GM23338 (cell line): ENCODE measurements at regions not wholly inside any gene's neighbourhood (a gene's known extent, or its start where the extent isn't known, plus 50 kb on each side); places are given as distances from the start of the nearest gene placed in this dataset.

ENCODE experiments used
- ATAC-seq: fragments of 200-7000 bp; cut with Tn5 transposase; 3 replicates; pipeline ENCODE4 v1.9.1; 2020
- DNase-seq: peaks from one replicate; pipeline ENCODE4 v3.0.0-alpha.2; 2015; ENCODE audit warnings: low spot score
- H2AFZ ChIP-seq: fragments of 200-600 bp; sonication (generic); 2 replicates; pipeline ENCODE4 v1.8.0; 2016; ENCODE audit warnings: antibody characterized with exemption, mild to moderate bottlenecking, moderate library complexity
- H3F3A ChIP-seq: fragments of 200-600 bp; sonication (generic); replicated peaks from 2 replicates; pipeline ENCODE4 v1.8.0; 2017; ENCODE audit warnings: antibody characterized with exemption, mixed run types, low read depth
- H3K27ac ChIP-seq: fragments of 200-600 bp; sonication (generic); 2 replicates; pipeline ENCODE4 v1.6.1; 2016; ENCODE audit warnings: low read depth
- H3K27me3 ChIP-seq: fragments of 200-600 bp; sonication (generic); 2 replicates; pipeline ENCODE4 v1.8.0; 2016; ENCODE audit warnings: mild to moderate bottlenecking, mixed run types, moderate library complexity; ENCODE audit not compliant: insufficient read depth
- H3K36me3 ChIP-seq: fragments of 200-600 bp; sonication (generic); 2 replicates; pipeline ENCODE4 v1.8.0; 2016; ENCODE audit warnings: mild to moderate bottlenecking; ENCODE audit not compliant: insufficient read depth
- H3K4me1 ChIP-seq: fragments of 200-600 bp; sonication (generic); 2 replicates; pipeline ENCODE4 v1.8.0; 2016; ENCODE audit warnings: mild to moderate bottlenecking, moderate library complexity; ENCODE audit not compliant: insufficient read depth
- H3K4me2 ChIP-seq: fragments of 200-600 bp; sonication (generic); 2 replicates; pipeline ENCODE4 v1.7.1; 2017; ENCODE audit warnings: mixed run types
- H3K4me3 ChIP-seq: fragments of 200-600 bp; sonication (generic); 2 replicates; pipeline ENCODE4 v1.6.1; 2016; ENCODE audit warnings: mixed run types
- H3K79me2 ChIP-seq: fragments of 200-600 bp; sonication (generic); replicated peaks from 2 replicates; pipeline ENCODE4 v1.8.0; 2017; ENCODE audit warnings: mild to moderate bottlenecking; ENCODE audit not compliant: insufficient read depth
- H3K9me2 ChIP-seq: fragments of 200-600 bp; sonication (generic); 2 replicates; pipeline ENCODE4 v1.8.0; 2017; ENCODE audit not compliant: insufficient read depth
- H4K20me1 ChIP-seq: fragments of 200-600 bp; sonication (generic); replicated peaks from 2 replicates; pipeline ENCODE4 v1.8.0; 2017; ENCODE audit warnings: mild to moderate bottlenecking; ENCODE audit not compliant: insufficient read depth
- H3K27ac Mint-ChIP-seq: 2 replicates; pipeline ENCODE4 v1.8.0; 2020; ENCODE audit warnings: inconsistent platforms, mild to moderate bottlenecking, moderate library complexity, mixed read lengths
- H3K27me3 Mint-ChIP-seq: 3 replicates; pipeline ENCODE4 v1.8.0; 2022; ENCODE audit warnings: low read depth, mild to moderate bottlenecking, moderate library complexity, mixed read lengths, inconsistent platforms; ENCODE audit not compliant: insufficient read depth, poor library complexity
- H3K36me3 Mint-ChIP-seq: 3 replicates; pipeline ENCODE4 v1.8.0; 2021; ENCODE audit warnings: low read depth, mild to moderate bottlenecking, inconsistent platforms, moderate library complexity, mixed read lengths
- H3K4me1 Mint-ChIP-seq: 3 replicates; pipeline ENCODE4 v1.8.0; 2020; ENCODE audit warnings: mild to moderate bottlenecking, inconsistent platforms, mixed read lengths
- H3K4me3 Mint-ChIP-seq: 3 replicates; pipeline ENCODE4 v1.8.0; 2021; ENCODE audit warnings: moderate library complexity, mild to moderate bottlenecking, inconsistent platforms, mixed read lengths
- H3K9me3 Mint-ChIP-seq: 3 replicates; pipeline ENCODE4 v1.8.0; 2020; ENCODE audit warnings: moderate library complexity, mild to moderate bottlenecking, inconsistent platforms, mixed read lengths
- CREB1 ChIP-seq: fragments of 250-450 bp; sonication (Bioruptor Pico); IDR thresholded peaks from 2 replicates; pipeline ENCODE4 v1.5.0; 2020; ENCODE audit warnings: low read depth, mild to moderate bottlenecking, moderate library complexity
- EZH2 ChIP-seq: fragments of 200-600 bp; sonication (generic); IDR thresholded peaks from one replicate; pipeline ENCODE4 v1.8.0; 2017; ENCODE audit warnings: antibody characterized with exemption, mild to moderate bottlenecking, low read depth; ENCODE audit not compliant: unreplicated experiment
- EZH2phosphoT487 ChIP-seq: fragments of 200-600 bp; sonication (generic); IDR thresholded peaks from one replicate; pipeline ENCODE4 v1.8.1; 2018; ENCODE audit warnings: antibody characterized with exemption; ENCODE audit not compliant: unreplicated experiment
- JUNB ChIP-seq: IDR thresholded peaks from one replicate; pipeline ENCODE4 v1.6.1; 2016; ENCODE audit warnings: antibody characterized with exemption; ENCODE audit not compliant: unreplicated experiment
- STAT1 ChIP-seq: IDR thresholded peaks from one replicate; pipeline ENCODE4 v1.6.1; 2016; ENCODE audit warnings: antibody characterized with exemption; ENCODE audit not compliant: unreplicated experiment
- TF ChIP-seq, protein P1 (sequence below): fragments of 250-450 bp; sonication (Bioruptor Pico); IDR thresholded peaks from 2 replicates; pipeline ENCODE4 v1.5.0; 2020; ENCODE audit warnings: mild to moderate bottlenecking, moderate library complexity
- TF ChIP-seq, protein P2 (sequence below), 2 experiments: fragments of 200-600 bp in 1 of 2; sonication (generic) in 1 of 2; conservative IDR thresholded peaks; 2 replicates each; pipeline versions ENCODE4 v1.5.1 to v1.6.1; 2016 to 2017; ENCODE audit warnings: antibody characterized with exemption in 2 of 2, low read depth in 2 of 2, mild to moderate bottlenecking in 2 of 2, moderate library complexity in 1 of 2

DNA sequence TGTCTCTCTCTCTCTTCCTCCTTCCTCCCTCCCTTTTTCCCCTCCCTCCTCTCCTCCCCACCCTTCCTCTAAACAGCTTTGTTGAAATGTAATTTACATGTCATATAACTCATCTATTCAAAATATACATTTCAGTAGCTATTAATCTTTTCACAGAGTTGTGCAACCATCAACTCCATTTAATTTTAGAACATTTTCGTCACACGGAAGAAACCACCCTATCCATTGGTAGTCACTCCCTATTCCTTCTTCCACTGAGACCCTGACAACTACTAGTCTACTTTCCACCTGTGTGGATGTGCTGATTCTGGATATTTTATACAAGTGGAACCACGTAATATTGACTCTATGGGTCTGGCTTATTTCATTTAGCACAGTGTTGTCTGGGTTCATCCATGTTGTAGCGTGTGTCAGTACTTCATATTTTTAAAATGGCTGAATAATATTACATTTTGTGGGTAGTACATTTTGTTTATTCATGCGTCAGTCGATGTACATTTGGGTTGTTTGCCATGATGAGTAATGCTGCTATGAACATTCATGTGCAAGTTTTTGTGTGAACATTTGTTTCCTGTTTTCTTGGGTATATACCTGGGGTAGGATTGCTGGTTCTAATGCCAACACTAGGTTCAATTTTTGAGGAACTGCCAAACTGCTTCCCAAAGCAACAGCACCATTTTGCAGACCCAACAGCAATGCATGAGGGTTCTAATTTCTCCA is 100.1 kb upstream of the GCFC2 start (continued):
- TF ChIP-seq, protein P1, sequence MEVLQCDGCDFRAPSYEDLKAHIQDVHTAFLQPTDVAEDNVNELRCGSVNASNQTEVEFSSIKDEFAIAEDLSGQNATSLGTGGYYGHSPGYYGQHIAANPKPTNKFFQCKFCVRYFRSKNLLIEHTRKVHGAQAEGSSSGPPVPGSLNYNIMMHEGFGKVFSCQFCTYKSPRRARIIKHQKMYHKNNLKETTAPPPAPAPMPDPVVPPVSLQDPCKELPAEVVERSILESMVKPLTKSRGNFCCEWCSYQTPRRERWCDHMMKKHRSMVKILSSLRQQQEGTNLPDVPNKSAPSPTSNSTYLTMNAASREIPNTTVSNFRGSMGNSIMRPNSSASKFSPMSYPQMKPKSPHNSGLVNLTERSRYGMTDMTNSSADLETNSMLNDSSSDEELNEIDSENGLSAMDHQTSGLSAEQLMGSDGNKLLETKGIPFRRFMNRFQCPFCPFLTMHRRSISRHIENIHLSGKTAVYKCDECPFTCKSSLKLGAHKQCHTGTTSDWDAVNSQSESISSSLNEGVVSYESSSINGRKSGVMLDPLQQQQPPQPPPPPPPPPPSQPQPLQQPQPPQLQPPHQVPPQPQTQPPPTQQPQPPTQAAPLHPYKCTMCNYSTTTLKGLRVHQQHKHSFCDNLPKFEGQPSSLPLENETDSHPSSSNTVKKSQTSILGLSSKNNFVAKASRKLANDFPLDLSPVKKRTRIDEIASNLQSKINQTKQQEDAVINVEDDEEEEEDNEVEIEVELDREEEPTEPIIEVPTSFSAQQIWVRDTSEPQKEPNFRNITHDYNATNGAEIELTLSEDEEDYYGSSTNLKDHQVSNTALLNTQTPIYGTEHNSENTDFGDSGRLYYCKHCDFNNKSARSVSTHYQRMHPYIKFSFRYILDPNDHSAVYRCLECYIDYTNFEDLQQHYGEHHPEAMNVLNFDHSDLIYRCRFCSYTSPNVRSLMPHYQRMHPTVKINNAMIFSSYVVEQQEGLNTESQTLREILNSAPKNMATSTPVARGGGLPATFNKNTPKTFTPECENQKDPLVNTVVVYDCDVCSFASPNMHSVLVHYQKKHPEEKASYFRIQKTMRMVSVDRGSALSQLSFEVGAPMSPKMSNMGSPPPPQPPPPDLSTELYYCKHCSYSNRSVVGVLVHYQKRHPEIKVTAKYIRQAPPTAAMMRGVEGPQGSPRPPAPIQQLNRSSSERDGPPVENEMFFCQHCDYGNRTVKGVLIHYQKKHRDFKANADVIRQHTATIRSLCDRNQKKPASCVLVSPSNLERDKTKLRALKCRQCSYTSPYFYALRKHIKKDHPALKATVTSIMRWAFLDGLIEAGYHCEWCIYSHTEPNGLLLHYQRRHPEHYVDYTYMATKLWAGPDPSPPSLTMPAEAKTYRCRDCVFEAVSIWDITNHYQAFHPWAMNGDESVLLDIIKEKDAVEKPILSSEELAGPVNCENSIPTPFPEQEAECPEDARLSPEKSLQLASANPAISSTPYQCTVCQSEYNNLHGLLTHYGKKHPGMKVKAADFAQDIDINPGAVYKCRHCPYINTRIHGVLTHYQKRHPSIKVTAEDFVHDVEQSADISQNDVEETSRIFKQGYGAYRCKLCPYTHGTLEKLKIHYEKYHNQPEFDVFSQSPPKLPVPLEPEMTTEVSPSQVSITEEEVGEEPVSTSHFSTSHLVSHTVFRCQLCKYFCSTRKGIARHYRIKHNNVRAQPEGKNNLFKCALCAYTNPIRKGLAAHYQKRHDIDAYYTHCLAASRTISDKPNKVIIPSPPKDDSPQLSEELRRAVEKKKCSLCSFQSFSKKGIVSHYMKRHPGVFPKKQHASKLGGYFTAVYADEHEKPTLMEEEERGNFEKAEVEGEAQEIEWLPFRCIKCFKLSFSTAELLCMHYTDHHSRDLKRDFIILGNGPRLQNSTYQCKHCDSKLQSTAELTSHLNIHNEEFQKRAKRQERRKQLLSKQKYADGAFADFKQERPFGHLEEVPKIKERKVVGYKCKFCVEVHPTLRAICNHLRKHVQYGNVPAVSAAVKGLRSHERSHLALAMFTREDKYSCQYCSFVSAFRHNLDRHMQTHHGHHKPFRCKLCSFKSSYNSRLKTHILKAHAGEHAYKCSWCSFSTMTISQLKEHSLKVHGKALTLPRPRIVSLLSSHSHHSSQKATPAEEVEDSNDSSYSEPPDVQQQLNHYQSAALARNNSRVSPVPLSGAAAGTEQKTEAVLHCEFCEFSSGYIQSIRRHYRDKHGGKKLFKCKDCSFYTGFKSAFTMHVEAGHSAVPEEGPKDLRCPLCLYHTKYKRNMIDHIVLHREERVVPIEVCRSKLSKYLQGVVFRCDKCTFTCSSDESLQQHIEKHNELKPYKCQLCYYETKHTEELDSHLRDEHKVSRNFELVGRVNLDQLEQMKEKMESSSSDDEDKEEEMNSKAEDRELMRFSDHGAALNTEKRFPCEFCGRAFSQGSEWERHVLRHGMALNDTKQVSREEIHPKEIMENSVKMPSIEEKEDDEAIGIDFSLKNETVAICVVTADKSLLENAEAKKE (CRISPR knock-in tag): no peak
- no peak for TF ChIP-seq CREB1 (CRISPR knock-in tag)
- no peak for TF ChIP-seq JUNB
- no peak for TF ChIP-seq EZH2
- TF ChIP-seq STAT1: no peak

DNA sequence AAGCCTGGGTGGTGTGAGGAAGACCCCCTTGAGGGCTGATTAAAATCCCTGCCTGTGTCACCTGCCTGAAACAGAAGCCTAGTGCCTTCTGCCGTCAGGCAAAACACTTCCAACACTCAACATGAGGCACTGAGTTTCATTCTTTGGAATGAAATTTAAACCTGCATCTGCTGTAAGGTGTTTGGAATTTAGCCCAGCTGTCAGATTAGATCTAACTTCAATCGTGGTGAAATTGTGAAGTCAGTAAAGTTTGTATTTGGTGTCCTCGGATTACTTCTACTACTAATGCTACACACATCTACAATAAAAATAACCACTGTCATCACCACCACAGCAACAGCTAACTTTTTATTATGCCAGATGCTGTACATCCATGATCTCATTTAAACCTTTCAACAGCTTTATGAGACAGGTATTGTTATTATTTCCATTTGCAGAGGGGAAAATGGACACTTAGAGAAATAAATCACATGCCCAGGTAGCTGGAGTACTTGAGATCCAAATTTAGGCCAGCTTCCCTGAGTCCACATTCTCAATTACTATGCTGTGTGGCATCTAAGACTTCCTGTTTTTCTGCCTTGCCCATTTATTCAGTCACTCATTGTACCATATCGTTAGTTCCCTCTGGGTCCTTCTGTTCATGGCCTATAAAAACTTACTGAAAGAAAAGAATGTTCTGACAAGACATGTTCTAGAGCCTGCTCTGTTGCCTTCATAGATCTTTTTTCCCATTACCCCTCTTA is 98.2 kb upstream of the GCFC2 start:
- H3K27me3 ChIP-seq: no peaks in the 10 kb centered on the region
- ATAC-seq (no peak), DNase-seq (no peak)
- H3F3A ChIP-seq: no peaks in the 10 kb centered on the region
- H3K79me2 ChIP-seq: no peaks in the 10 kb centered on the region
- Mint-ChIP-seq H3K4me3 (no peak overlapping the region), H3K9me3 (no peaks in the 10 kb centered on the region), H3K36me3 (no peaks in the 10 kb centered on the region), H3K27me3 (peaks cover 1% of the 10 kb centered on the region), H3K4me1 (no peaks in the 10 kb centered on the region), H3K27ac (no peak overlapping the region)
- H3K36me3 ChIP-seq: no peaks in the 10 kb centered on the region
- H2AFZ ChIP-seq: no peak overlapping the region
- no peaks in the 10 kb centered on the region for H3K4me1 ChIP-seq
- no peaks in the 10 kb centered on the region; the same call in 1 of the 2 replicates for H3K9me2 ChIP-seq
- no peak overlapping the region for H3K4me2 ChIP-seq
- no peak overlapping the region for H3K4me3 ChIP-seq
- no peak overlapping the region for H3K27ac ChIP-seq
- H4K20me1 ChIP-seq: no peaks in the 10 kb centered on the region
- no peak for TF ChIP-seq EZH2phosphoT487
- TF ChIP-seq, protein P2, sequence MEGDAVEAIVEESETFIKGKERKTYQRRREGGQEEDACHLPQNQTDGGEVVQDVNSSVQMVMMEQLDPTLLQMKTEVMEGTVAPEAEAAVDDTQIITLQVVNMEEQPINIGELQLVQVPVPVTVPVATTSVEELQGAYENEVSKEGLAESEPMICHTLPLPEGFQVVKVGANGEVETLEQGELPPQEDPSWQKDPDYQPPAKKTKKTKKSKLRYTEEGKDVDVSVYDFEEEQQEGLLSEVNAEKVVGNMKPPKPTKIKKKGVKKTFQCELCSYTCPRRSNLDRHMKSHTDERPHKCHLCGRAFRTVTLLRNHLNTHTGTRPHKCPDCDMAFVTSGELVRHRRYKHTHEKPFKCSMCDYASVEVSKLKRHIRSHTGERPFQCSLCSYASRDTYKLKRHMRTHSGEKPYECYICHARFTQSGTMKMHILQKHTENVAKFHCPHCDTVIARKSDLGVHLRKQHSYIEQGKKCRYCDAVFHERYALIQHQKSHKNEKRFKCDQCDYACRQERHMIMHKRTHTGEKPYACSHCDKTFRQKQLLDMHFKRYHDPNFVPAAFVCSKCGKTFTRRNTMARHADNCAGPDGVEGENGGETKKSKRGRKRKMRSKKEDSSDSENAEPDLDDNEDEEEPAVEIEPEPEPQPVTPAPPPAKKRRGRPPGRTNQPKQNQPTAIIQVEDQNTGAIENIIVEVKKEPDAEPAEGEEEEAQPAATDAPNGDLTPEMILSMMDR (conservative IDR thresholded peaks at IDR 0.05; ENCODE audit: low read depth in 2 of 2): no peak
